H1 (cell line): ENCODE measurements at regions not wholly inside any gene's neighbourhood (a gene's known extent, or its start where the extent isn't known, plus 50 kb on each side); places are given as distances from the start of the nearest gene placed in this dataset.

Source experiments
- POLR2A ChIP-seq, 2 experiments: IDR thresholded peaks; 1 replicate in 1 of 2; 2 replicates in 1 of 2; pipeline ENCODE4 v1.6.1; 2011; ENCODE audit warnings: low read depth in 2 of 2, low read length in 2 of 2, mild to moderate bottlenecking in 2 of 2; ENCODE audit errors: control extremely low read depth in 1 of 2
- POLR2AphosphoS5 ChIP-seq: IDR thresholded peaks from 2 replicates; pipeline ENCODE4 v1.6.1; 2011; ENCODE audit warnings: low read depth, low read length
- RFX5 ChIP-seq: IDR thresholded peaks from 2 replicates; pipeline ENCODE4 v1.6.1; 2011; ENCODE audit warnings: low read depth, low read length, improper control_type of control experiment, borderline replicate concordance
- SP2 ChIP-seq: IDR thresholded peaks from 2 replicates; pipeline ENCODE4 v1.6.1; 2012; ENCODE audit warnings: mild to moderate bottlenecking, low read length, inconsistent platforms
- SRF ChIP-seq: IDR thresholded peaks from 2 replicates; pipeline ENCODE4 v1.6.1; 2011; ENCODE audit warnings: mild to moderate bottlenecking, low read depth, low read length, moderate library complexity
- TEAD4 ChIP-seq: IDR thresholded peaks from 2 replicates; pipeline ENCODE4 v1.6.1; 2012; ENCODE audit warnings: low read depth, low read length, inconsistent platforms, mixed read lengths
- YY1 ChIP-seq: IDR thresholded peaks from 2 replicates; pipeline ENCODE4 v1.6.1; 2011; ENCODE audit warnings: low read depth, mild to moderate bottlenecking, low read length
- ZNF274 ChIP-seq: IDR thresholded peaks from 2 replicates; pipeline ENCODE4 v1.7.0; 2012; ENCODE audit warnings: low read length, borderline replicate concordance; ENCODE audit errors: extremely low read depth
- TF ChIP-seq, protein P1 (sequence below), 3 experiments: IDR thresholded peaks; 1 replicate in 2 of 3; 2 replicates in 1 of 3; pipeline versions ENCODE4 v1.5.1 to v1.6.1; 2011; ENCODE audit warnings: low read length in 3 of 3, mild to moderate bottlenecking in 3 of 3, inconsistent platforms in 2 of 3, low read depth in 1 of 3, moderate library complexity in 1 of 3; ENCODE audit not compliant: insufficient read depth in 1 of 3; ENCODE audit errors: control extremely low read depth in 1 of 3

DNA sequence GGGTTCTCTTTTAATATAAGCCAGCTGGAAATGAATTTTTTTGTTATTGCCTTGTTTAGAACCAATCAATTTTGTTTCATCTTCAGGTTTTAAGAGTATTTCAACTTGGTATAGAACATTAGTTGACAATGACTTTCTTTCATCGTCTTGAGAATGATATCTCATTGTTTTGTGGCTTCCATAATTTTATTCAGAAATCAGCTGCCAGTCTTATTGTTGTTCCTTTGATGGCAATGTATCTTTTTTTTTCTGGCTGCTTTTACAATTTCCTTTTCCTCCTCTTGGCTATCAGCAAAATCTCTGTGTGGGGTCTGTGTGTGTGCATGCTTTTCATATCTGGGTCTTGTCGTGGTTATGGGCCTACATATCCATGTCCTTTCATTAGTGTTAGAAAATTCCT, 1536.4 kb upstream of the TENM3 start:
- TF ChIP-seq, protein P1, sequence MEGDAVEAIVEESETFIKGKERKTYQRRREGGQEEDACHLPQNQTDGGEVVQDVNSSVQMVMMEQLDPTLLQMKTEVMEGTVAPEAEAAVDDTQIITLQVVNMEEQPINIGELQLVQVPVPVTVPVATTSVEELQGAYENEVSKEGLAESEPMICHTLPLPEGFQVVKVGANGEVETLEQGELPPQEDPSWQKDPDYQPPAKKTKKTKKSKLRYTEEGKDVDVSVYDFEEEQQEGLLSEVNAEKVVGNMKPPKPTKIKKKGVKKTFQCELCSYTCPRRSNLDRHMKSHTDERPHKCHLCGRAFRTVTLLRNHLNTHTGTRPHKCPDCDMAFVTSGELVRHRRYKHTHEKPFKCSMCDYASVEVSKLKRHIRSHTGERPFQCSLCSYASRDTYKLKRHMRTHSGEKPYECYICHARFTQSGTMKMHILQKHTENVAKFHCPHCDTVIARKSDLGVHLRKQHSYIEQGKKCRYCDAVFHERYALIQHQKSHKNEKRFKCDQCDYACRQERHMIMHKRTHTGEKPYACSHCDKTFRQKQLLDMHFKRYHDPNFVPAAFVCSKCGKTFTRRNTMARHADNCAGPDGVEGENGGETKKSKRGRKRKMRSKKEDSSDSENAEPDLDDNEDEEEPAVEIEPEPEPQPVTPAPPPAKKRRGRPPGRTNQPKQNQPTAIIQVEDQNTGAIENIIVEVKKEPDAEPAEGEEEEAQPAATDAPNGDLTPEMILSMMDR (IDR thresholded peaks at IDR 0.05; ENCODE audit: control extremely low read depth in 1 of 3, insufficient read depth in 1 of 3, low read depth in 1 of 3, low read length in 3 of 3): no peak
- no peak for TF ChIP-seq TEAD4
- TF ChIP-seq ZNF274: no peak
- TF ChIP-seq YY1: no peak
- no peak for TF ChIP-seq SP2
- TF ChIP-seq POLR2AphosphoS5: no peak
- no peak for TF ChIP-seq SRF
- no peak for TF ChIP-seq RFX5
- no peak for TF ChIP-seq POLR2A (IDR thresholded peaks at IDR 0.05; ENCODE audit: control extremely low read depth in 1 of 2, low read depth in 2 of 2, low read length in 2 of 2)
